GM20000 (cell line): ENCODE measurements at regions not wholly inside any gene's neighbourhood (a gene's known extent, or its start where the extent isn't known, plus 50 kb on each side); places are given as distances from the start of the nearest gene placed in this dataset.
"Not testable (repeated sequence)": the region's sequence is repeated elsewhere in the genome, so short reads cannot be mapped to it uniquely, and the experiment has no call there.

Source experiments
- DNase-seq: peaks from one replicate; pipeline ENCODE4 v3.0.0; 2012; ENCODE audit warnings: low spot score
- TF ChIP-seq, protein P1 (sequence below): IDR thresholded peaks from 2 replicates; pipeline ENCODE4 v1.5.1; 2012; ENCODE audit warnings: mild to moderate bottlenecking, control low read depth; ENCODE audit errors: extremely low read depth, missing control alignments

DNA sequence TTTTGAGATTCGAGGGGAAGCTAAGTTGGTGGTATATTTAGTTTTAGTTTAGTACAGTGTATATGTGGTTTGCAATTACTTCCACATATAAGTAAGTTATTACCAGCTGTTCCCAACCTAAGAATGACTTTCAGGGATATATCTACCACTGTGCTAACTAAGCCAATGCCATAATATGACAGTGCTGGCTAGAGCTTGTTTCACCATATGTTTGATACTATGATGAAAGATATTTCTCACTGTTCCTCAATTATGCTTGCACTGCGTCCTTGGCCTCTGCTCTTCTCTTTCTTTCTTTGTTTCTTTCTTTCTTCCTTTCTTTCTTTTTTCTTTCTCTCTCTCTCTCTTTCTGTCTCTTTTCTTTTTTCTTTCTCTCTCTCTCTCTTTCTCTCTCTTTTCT is 113.8 kb upstream of the SKAP2 start:
- DNase-seq: no peak
- TF ChIP-seq, protein P1, sequence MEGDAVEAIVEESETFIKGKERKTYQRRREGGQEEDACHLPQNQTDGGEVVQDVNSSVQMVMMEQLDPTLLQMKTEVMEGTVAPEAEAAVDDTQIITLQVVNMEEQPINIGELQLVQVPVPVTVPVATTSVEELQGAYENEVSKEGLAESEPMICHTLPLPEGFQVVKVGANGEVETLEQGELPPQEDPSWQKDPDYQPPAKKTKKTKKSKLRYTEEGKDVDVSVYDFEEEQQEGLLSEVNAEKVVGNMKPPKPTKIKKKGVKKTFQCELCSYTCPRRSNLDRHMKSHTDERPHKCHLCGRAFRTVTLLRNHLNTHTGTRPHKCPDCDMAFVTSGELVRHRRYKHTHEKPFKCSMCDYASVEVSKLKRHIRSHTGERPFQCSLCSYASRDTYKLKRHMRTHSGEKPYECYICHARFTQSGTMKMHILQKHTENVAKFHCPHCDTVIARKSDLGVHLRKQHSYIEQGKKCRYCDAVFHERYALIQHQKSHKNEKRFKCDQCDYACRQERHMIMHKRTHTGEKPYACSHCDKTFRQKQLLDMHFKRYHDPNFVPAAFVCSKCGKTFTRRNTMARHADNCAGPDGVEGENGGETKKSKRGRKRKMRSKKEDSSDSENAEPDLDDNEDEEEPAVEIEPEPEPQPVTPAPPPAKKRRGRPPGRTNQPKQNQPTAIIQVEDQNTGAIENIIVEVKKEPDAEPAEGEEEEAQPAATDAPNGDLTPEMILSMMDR: no peak

DNA sequence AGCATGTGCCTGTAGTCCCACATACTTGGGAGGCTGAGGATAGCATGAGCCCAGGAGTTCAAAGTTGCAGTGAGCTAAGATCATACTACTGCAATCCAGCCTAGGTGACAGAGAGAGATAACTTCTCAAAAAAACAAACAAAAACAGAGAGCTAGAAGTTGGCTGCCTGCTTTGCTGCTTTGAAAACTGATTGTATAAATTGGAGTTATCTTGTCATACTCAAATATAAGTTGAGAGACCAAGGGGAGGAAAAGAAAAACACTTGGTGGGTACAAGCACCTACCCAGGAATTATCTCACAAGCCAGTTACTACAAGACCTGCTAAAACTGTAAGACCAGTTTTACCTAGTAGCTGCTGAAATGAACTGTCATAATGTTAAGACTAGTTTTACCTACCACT is 112.5 kb upstream of the SKAP2 start:
- TF ChIP-seq, protein P1: no peak
- no peak for DNase-seq

DNA sequence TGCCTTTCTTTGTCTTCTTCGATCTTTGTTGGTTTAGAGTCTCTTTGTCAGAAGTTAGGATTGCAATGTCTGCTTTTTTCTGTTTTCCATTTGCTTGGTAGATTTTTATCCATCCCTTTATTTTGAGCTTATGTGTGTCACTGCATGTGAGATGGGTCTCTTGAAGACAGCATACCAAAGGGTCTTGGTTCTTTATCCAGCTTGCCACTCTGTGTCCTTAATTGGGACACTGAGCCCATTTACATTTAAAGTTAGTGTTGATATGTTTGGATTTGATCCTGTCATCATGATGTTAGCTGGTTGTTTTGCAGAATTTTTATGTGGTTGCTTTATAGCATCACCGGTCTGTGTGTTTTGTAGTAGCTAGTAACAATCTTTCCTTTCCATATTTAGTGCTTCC is 107.5 kb upstream of the SKAP2 start:
- DNase-seq: not testable (repeated sequence)

DNA sequence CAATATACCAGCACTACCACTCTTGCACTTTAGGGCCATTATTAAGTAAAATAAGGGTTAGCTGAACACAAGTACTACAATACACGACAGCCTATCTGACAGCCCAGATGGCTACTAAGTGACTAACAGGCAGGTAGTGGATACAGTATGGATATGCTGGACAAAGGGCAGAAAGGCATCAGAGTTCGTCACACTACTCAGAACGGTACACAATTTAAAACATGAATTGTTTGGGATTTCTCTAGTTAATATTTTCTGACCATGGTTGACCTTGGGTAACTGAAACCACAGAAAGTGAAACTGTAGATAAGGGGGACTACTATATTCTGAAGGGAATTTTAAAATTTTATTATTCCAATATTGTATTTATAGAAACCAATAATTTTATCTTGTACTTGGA is 101.3 kb upstream of the SKAP2 start:
- no peak for DNase-seq
- TF ChIP-seq, protein P1: no peak

DNA sequence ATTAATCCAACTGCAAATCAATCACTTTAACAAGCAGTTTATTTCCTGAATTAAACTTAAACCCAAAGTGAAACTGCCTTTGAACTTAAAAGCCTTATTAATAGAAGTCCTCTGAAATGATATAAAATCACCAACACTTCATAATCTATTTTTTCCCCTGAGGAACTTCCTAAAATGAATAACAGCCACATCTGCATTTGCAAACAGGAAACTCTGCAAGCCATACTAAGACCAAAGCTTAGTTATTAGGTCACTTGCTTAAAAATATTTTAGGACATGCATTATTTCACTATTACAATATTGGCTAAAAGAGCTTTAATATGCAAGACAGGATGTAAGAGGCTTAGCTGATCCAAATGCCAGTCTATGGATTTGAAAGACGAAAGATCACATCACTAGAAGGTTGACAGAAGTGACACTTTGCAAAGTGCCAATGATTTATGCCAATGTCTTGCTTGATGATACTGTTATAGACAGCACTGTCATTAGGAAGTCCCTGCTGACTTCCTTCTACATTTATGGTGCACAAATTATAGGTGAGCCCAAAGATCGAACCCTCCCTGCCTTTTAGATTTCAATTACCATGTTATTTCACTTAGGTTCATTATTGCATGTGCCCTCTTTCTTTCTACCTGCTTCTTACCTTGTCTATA is 99.9 kb upstream of the SKAP2 start:
- TF ChIP-seq, protein P1: no peak
- no peak for DNase-seq

DNA sequence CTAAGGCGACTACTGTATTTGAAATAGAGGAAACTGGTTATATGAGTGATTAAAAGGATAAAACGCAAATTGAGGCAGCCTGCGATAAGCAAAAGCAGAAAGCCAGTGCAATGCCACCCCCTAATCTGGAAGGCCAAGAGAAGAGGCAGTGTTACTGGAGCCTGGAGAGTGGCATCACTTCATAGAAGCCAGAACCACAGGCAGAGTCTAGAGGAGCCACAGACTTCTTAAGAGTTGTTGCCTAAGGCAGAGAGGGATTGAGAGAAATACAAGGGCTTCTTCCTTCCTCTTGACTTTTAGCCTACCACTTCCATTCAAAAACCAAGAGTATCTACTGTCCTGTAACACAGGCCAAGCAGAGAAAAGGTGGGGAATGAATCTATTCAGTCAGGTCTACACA is 94.9 kb upstream of the SKAP2 start:
- no peak for DNase-seq
- TF ChIP-seq, protein P1: no peak

DNA sequence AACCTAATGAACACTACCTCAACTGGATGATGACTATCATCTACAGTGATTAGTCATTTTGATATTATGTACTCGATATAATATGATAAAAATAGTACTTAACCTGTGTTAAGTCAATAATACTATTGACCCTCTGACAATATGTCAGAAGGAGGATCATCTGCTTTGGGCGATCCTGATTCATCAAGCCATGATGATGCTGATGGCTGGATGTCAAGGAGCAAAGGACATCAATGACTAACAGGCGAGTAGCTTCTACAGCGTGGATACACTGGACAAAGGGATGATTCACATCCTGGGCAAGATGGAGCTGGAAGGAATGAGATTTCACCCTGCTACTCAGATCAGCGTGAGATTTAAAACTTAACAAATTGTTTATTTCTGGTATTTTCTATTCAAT is 94.4 kb upstream of the SKAP2 start:
- no peak for DNase-seq
- TF ChIP-seq, protein P1: no peak

DNA sequence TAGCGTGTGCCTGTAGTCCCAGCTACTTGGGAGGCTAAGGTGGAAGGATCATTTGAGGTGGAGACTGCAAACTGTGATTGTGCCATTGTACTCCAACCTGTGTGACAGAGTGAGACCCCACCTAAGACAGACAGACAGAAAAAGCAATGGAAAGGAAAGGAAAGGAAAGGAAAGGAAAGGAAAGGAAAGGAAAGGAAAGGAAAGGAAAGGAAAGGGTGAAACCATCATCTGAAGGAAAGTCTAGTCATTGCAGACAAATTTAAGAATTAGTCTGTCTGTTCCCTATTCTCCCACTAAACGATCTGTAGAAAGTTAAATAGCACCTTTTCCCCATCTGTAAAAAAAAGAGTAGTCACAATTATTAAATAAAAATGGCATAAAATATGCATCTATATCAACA is 91.1 kb upstream of the SKAP2 start:
- TF ChIP-seq, protein P1: no peak
- DNase-seq: no peak
